ENCODE measurements at regions not wholly inside any gene's neighbourhood (a gene's known extent, or its start where the extent isn't known, plus 50 kb on each side); places are given as distances from the start of the nearest gene placed in this dataset.

DNA sequence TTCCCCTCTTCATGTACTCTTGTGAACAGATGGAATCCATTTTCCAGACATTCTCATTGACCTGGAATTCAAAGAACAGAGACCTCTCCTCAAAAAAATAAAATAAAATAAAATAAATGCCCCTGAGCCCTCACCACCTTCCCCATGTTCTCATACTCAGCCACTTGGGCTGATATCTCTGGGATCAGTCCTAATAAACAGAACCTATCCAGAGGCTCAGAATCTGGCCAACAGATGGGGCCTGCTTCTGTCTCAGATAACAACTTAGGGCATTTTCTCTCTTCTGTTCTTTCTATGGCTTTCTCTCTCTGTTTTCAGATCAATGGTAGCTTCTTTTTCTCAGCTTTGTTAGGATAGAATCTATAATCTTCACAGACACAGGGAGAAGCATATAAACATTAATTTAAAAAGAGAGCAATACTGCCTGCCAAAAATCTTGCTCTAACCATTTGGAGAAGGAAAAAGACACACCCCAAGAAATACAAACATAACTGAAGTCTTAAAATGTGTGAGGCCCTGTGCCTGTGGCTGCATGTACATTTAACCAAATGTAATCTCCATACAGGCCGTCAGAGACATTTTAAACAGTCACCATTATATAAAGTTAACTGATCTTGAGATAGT is 907.1 kb downstream of the FAT4 start (continued):
- TF ChIP-seq, protein P1, sequence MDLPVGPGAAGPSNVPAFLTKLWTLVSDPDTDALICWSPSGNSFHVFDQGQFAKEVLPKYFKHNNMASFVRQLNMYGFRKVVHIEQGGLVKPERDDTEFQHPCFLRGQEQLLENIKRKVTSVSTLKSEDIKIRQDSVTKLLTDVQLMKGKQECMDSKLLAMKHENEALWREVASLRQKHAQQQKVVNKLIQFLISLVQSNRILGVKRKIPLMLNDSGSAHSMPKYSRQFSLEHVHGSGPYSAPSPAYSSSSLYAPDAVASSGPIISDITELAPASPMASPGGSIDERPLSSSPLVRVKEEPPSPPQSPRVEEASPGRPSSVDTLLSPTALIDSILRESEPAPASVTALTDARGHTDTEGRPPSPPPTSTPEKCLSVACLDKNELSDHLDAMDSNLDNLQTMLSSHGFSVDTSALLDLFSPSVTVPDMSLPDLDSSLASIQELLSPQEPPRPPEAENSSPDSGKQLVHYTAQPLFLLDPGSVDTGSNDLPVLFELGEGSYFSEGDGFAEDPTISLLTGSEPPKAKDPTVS (IDR thresholded peaks at IDR 0.05; ENCODE audit: low read depth, low read length): no peak
- TF ChIP-seq, protein P2, sequence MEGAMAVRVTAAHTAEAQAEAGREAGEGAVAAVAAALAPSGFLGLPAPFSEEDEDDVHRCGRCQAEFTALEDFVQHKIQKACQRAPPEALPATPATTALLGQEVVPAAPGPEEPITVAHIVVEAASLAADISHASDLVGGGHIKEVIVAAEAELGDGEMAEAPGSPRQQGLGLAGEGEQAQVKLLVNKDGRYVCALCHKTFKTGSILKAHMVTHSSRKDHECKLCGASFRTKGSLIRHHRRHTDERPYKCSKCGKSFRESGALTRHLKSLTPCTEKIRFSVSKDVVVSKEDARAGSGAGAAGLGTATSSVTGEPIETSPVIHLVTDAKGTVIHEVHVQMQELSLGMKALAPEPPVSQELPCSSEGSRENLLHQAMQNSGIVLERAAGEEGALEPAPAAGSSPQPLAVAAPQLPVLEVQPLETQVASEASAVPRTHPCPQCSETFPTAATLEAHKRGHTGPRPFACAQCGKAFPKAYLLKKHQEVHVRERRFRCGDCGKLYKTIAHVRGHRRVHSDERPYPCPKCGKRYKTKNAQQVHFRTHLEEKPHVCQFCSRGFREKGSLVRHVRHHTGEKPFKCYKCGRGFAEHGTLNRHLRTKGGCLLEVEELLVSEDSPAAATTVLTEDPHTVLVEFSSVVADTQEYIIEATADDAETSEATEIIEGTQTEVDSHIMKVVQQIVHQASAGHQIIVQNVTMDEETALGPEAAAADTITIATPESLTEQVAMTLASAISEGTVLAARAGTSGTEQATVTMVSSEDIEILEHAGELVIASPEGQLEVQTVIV (IDR thresholded peaks at IDR 0.05; ENCODE audit: borderline replicate concordance, partially characterized antibody): no peak
- no peak for TF ChIP-seq CREM (IDR thresholded peaks at IDR 0.05; ENCODE audit: low read depth)
- no peak for TF ChIP-seq CHD1 (IDR thresholded peaks at IDR 0.05; ENCODE audit: low read depth, low read length)

DNA sequence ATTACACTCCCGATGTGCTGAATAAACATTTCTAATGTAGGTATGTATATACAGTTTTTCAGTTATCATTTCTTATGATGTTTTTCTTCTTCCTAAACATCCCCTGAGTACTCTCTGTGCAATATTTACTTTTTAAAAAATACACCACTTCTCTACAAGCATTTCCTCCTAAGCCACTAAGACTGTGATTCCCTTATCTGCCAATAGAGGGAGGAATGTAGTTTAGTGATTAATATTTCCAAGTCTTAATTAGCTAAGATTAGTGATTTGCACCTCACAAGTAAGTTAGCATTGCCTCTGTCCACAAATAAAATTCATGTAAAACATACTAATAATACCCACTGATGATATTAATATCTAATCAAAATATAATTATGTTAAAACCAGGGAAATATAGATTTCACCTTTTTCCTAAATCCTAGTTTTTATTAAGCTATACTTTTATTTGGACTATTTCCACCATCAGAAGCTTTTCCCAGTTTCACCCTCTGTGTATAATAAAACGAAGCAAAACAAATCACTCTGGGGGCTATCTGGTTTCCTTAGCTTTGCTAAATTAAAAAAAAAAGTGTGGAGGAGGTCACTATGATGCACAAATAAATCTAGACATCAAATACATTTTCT is 909.1 kb downstream of the FAT4 start:
- Histone ChIP-seq H2AFZ (ENCODE audit: control insufficient read depth, low read depth, low read length) (no peak overlapping the region), H3K9me3 (replicated peaks; ENCODE audit: control insufficient read depth, insufficient read depth, low read length) (no peaks in the 10 kb centered on the region), H3K4me1 (ENCODE audit: control insufficient read depth, insufficient read depth, low read length) (no peaks in the 10 kb centered on the region), H3K9ac (ENCODE audit: control insufficient read depth, insufficient read depth, low read length) (no peak overlapping the region), H3K4me3 (no peak overlapping the region), H3K79me2 (ENCODE audit: control insufficient read depth, insufficient read depth, low read length) (no peaks in the 10 kb centered on the region), H3K36me3 (ENCODE audit: control insufficient read depth in 2 of 2, insufficient read depth in 2 of 2, low read length in 1 of 2) (no peaks in the 10 kb centered on the region), H4K20me1 (ENCODE audit: control insufficient read depth, insufficient read depth) (no peaks in the 10 kb centered on the region), H3K27me3 (replicated peaks in 1 of 2; ENCODE audit: control insufficient read depth in 2 of 2, insufficient read depth in 2 of 2, low read length in 1 of 2) (no peaks in the 10 kb centered on the region), H3K27ac (ENCODE audit: control insufficient read depth, insufficient read depth) (no peak overlapping the region), H3K4me2 (ENCODE audit: control insufficient read depth, insufficient read depth) (no peak overlapping the region)
- ChIA-PET CTCF (interaction anchor here (0.6 to 1.8 kb wide), 7 partner anchors 9 to 1124 kb away, joined by 3 to 8 read pairs (median 4); no protein-coding TSS in a partner anchor), POLR2A (no interaction called here), RAD21 (ENCODE audit: unreplicated experiment) (interaction anchor here (0.8 kb wide), 1 partner anchor 1175 kb away, joined by 3 read pairs; no protein-coding TSS in a partner anchor), SMC1A (ENCODE audit: uncharacterized antibody, unreplicated experiment) (interaction anchor here (0.8 to 1.4 kb wide), 4 partner anchors 10 to 393 kb away, joined by 3 read pairs; no protein-coding TSS in a partner anchor)
- intact Hi-C loops (cut with micrococcal nuclease; ENCODE audit: unreplicated experiment): loop anchor here (5.0 kb wide), 1 partner anchor 1178 kb away; no protein-coding TSS in a partner anchor
- BruUV-seq (replicated peaks): no TSS peak
- ATAC-seq: peak; percentile 48; the same call in 1 of the 3 replicates
- WGBS (ENCODE audit: insufficient coverage, insufficient replicate concordance, low lambda C conversion rate, missing lambda C conversion rate): 50% methylated on average over 2 of the region's 2 CpGs
- in situ Hi-C loops (cut with MboI): no loop called here
- DNase-seq (ENCODE audit: low read depth, low spot score): no peak
- peak; percentile 31 for FAIRE-seq
- TF ChIP-seq CREM (IDR thresholded peaks at IDR 0.05; ENCODE audit: low read depth) (no peak), NBN (IDR thresholded peaks at IDR 0.05) (no peak), YY1 (IDR thresholded peaks at IDR 0.05; ENCODE audit: low read depth, low read length) (no peak), NFIC (IDR thresholded peaks at IDR 0.05; ENCODE audit: low read depth, low read length) (no peak), RAD21 (IDR thresholded peaks at IDR 0.05; ENCODE audit: insufficient read depth, low read depth, low read length) (peak; percentile 6; the same call in 1 of the 2 replicates), SPI1 (IDR thresholded peaks at IDR 0.05; ENCODE audit: borderline replicate concordance, insufficient read depth, low read depth, low read length) (no peak)
- TF ChIP-seq, protein P3, sequence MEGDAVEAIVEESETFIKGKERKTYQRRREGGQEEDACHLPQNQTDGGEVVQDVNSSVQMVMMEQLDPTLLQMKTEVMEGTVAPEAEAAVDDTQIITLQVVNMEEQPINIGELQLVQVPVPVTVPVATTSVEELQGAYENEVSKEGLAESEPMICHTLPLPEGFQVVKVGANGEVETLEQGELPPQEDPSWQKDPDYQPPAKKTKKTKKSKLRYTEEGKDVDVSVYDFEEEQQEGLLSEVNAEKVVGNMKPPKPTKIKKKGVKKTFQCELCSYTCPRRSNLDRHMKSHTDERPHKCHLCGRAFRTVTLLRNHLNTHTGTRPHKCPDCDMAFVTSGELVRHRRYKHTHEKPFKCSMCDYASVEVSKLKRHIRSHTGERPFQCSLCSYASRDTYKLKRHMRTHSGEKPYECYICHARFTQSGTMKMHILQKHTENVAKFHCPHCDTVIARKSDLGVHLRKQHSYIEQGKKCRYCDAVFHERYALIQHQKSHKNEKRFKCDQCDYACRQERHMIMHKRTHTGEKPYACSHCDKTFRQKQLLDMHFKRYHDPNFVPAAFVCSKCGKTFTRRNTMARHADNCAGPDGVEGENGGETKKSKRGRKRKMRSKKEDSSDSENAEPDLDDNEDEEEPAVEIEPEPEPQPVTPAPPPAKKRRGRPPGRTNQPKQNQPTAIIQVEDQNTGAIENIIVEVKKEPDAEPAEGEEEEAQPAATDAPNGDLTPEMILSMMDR (IDR thresholded peaks at IDR 0.05 in 2 of 3, conservative IDR thresholded peaks at IDR 0.05 in 1 of 3; ENCODE audit: control insufficient read depth in 2 of 3, extremely low read depth in 1 of 3, insufficient read depth in 1 of 3, low read depth in 3 of 3, low read length in 3 of 3): peak in 2 of 3 experiments; percentile 43; a peak in 3 of 6 replicates
- TF ChIP-seq, protein P4, sequence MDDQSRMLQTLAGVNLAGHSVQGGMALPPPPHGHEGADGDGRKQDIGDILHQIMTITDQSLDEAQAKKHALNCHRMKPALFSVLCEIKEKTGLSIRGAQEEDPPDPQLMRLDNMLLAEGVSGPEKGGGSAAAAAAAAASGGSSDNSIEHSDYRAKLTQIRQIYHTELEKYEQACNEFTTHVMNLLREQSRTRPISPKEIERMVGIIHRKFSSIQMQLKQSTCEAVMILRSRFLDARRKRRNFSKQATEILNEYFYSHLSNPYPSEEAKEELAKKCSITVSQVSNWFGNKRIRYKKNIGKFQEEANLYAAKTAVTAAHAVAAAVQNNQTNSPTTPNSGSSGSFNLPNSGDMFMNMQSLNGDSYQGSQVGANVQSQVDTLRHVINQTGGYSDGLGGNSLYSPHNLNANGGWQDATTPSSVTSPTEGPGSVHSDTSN (IDR thresholded peaks at IDR 0.05; ENCODE audit: insufficient replicate concordance, low read depth, low read length): no peak
